B cell (primary cell): ENCODE measurements at regions not wholly inside any gene's neighbourhood (a gene's known extent, or its start where the extent isn't known, plus 50 kb on each side); places are given as distances from the start of the nearest gene placed in this dataset.

Source experiments
- ATAC-seq: fragments of 200-7000 bp; cut with Tn5 transposase; one replicate; pipeline ENCODE4 v1.10.0; 2021; ENCODE audit warnings: low read depth, mild to moderate bottlenecking, moderate number of reproducible peaks, moderate library complexity
- CTCF ChIA-PET: fragments of 350-600 bp; sonication (Branson Sonifier 250); formaldehyde crosslinking; loops from one replicate; lab custom pipeline; 2021; ENCODE audit warnings: antibody characterized with exemption, inconsistent platforms; lab: Charles Lee
- POLR2A ChIA-PET: fragments of 350-600 bp; sonication (Branson Sonifier 250); formaldehyde crosslinking; loops from one replicate; lab custom pipeline; 2021; ENCODE audit warnings: antibody characterized with exemption; lab: Charles Lee
- DNase-seq: peaks from one replicate; pipeline ENCODE4 v3.0.0; 2013
- H2AFZ ChIP-seq: 2 replicates; pipeline ENCODE4 v1.6.1; 2012; ENCODE audit warnings: mild to moderate bottlenecking, low read depth, low read length; ENCODE audit not compliant: insufficient read depth, poor library complexity, severe bottlenecking
- H3K27ac ChIP-seq, 2 donors: 1 replicate in 1 of 2; 2 replicates in 1 of 2; pipeline ENCODE4 v1.5.1; 2012 to 2013; ENCODE audit warnings: low read length in 2 of 2, mild to moderate bottlenecking in 2 of 2, moderate library complexity in 1 of 2
- H3K27me3 ChIP-seq, 4 experiments: fragments of 200-600 bp in 1 of 4; sonication (generic) in 1 of 4; replicated peaks in 1 of 4; 1 replicate in 2 of 4; 2 replicates in 2 of 4; pipeline versions ENCODE4 v1.6.1 to v1.7.0; 2013 to 2016; ENCODE audit warnings: low read length in 3 of 4, mild to moderate bottlenecking in 2 of 4, mixed read lengths in 1 of 4, moderate library complexity in 1 of 4; ENCODE audit not compliant: insufficient read depth in 4 of 4, control insufficient read depth in 3 of 4; ENCODE audit errors: control extremely low read depth in 1 of 4
- H3K36me3 ChIP-seq, 2 experiments: replicated peaks in 1 of 2; 1 replicate in 1 of 2; 2 replicates in 1 of 2; pipeline versions ENCODE4 v1.6.1 to v1.7.1; 2013; ENCODE audit warnings: low read length in 1 of 2; ENCODE audit not compliant: insufficient read depth in 2 of 2, control insufficient read depth in 1 of 2; ENCODE audit errors: control extremely low read depth in 1 of 2, extremely low read depth in 1 of 2
- H3K4me1 ChIP-seq, 2 donors: fragments of 200-600 bp in 1 of 2; sonication (generic) in 1 of 2; 1 replicate in 1 of 2; 2 replicates in 1 of 2; pipeline versions ENCODE4 v1.5.1 to v1.6.1; 2013 to 2017; ENCODE audit warnings: low read length in 2 of 2; ENCODE audit not compliant: control insufficient read depth in 2 of 2, insufficient read depth in 2 of 2
- H3K4me2 ChIP-seq: replicated peaks from 2 replicates; pipeline ENCODE3; 2012; ENCODE audit warnings: mild to moderate bottlenecking, low read depth, low read length; ENCODE audit not compliant: poor library complexity, severe bottlenecking
- H3K4me3 ChIP-seq, 5 experiments: fragments of 200-600 bp in 1 of 5; sonication (generic) in 1 of 5; 1 replicate in 3 of 5; 2 replicates in 2 of 5; pipeline versions ENCODE4 v1.5.1 to v1.7.0; 2011 to 2016; ENCODE audit warnings: low read length in 4 of 5, mild to moderate bottlenecking in 4 of 5, low read depth in 2 of 5, control low read depth in 1 of 5, moderate library complexity in 1 of 5; ENCODE audit not compliant: insufficient read depth in 1 of 5; ENCODE audit errors: control extremely low read depth in 1 of 5, extremely low read depth in 1 of 5
- H3K79me2 ChIP-seq: fragments of 200-600 bp; sonication (generic); one replicate; pipeline ENCODE4 v1.6.0; 2016; ENCODE audit warnings: low read length; ENCODE audit not compliant: control insufficient read depth, insufficient read depth
- H3K9ac ChIP-seq: fragments of 200-600 bp; sonication (generic); 2 replicates; pipeline ENCODE4 v1.6.1; 2017; ENCODE audit warnings: mild to moderate bottlenecking, low read length, moderate library complexity
- H3K9me3 ChIP-seq, 3 donors: one replicate each; pipeline versions ENCODE4 v1.6.1 to v1.7.1; 2013; ENCODE audit warnings: low read length in 2 of 3; ENCODE audit not compliant: control insufficient read depth in 2 of 3, insufficient read depth in 1 of 3; ENCODE audit errors: control extremely low read depth in 1 of 3
- H4K20me1 ChIP-seq: 2 replicates; pipeline ENCODE4 v1.6.0; 2012; ENCODE audit warnings: mild to moderate bottlenecking, low read length; ENCODE audit not compliant: insufficient read depth, control insufficient read depth, poor library complexity, severe bottlenecking
- H3K27ac Mint-ChIP-seq: one replicate; pipeline ENCODE4 v1.8.0; 2021; ENCODE audit warnings: mixed read lengths
- H3K27me3 Mint-ChIP-seq: one replicate; pipeline ENCODE4 v1.8.0; 2021; ENCODE audit warnings: mixed read lengths
- H3K4me1 Mint-ChIP-seq: one replicate; pipeline ENCODE4 v1.8.0; 2021; ENCODE audit warnings: mixed read lengths
- H3K4me3 Mint-ChIP-seq: one replicate; pipeline ENCODE4 v1.8.0; 2021; ENCODE audit warnings: mixed read lengths
- H3K9me3 Mint-ChIP-seq: one replicate; pipeline ENCODE4 v1.8.0; 2022; ENCODE audit warnings: mixed read lengths; ENCODE audit not compliant: insufficient read depth
- EZH2 ChIP-seq: IDR thresholded peaks from 2 replicates; pipeline ENCODE4 v1.6.1; 2012; ENCODE audit warnings: borderline replicate concordance, low read depth, mild to moderate bottlenecking, moderate library complexity, low read length; ENCODE audit not compliant: insufficient read depth, poor library complexity, severe bottlenecking
- WGBS: methylation state at CpG from one replicate; pipeline ENCODE4 v1.1.5; 2013; ENCODE audit warnings: missing lambda C conversion rate; ENCODE audit not compliant: insufficient coverage; 5-methylcytosine and 5-hydroxymethylcytosine counted together
- intact Hi-C: fragments of 100-400 bp; cut with micrococcal nuclease; formaldehyde crosslinking; loops from one replicate; pipeline ENCODE4 v1.10.0; 2022
- TF ChIP-seq, protein P1 (sequence below): fragments of 200-600 bp; IDR thresholded peaks from one replicate; pipeline ENCODE4 v1.8.0; 2022; ENCODE audit warnings: antibody characterized with exemption, mild to moderate bottlenecking

GRCh38 chr7:35356495-35356894 is 102.6 kb upstream of the TBX20 start:
- ATAC-seq: no peak
- CTCF ChIA-PET: no interaction called here
- Histone ChIP-seq H2AFZ (no peak overlapping the region), H3K4me2 (no peak overlapping the region), H3K36me3 (no peaks in the 10 kb centered on the region), H3K4me3 (no peak overlapping the region), H3K4me1 (no peaks in the 10 kb centered on the region), H3K9me3 (no peaks in the 10 kb centered on the region), H3K27me3 (no peaks in the 10 kb centered on the region), H4K20me1 (no peaks in the 10 kb centered on the region), H3K79me2 (no peaks in the 10 kb centered on the region), H3K27ac (no peak overlapping the region), H3K9ac (no peak overlapping the region)
- WGBS: 91% methylated on average over 4 of the region's 4 CpGs
- TF ChIP-seq EZH2: no peak
- TF ChIP-seq, protein P1, sequence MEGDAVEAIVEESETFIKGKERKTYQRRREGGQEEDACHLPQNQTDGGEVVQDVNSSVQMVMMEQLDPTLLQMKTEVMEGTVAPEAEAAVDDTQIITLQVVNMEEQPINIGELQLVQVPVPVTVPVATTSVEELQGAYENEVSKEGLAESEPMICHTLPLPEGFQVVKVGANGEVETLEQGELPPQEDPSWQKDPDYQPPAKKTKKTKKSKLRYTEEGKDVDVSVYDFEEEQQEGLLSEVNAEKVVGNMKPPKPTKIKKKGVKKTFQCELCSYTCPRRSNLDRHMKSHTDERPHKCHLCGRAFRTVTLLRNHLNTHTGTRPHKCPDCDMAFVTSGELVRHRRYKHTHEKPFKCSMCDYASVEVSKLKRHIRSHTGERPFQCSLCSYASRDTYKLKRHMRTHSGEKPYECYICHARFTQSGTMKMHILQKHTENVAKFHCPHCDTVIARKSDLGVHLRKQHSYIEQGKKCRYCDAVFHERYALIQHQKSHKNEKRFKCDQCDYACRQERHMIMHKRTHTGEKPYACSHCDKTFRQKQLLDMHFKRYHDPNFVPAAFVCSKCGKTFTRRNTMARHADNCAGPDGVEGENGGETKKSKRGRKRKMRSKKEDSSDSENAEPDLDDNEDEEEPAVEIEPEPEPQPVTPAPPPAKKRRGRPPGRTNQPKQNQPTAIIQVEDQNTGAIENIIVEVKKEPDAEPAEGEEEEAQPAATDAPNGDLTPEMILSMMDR: no peak
- Mint-ChIP-seq H3K9me3 (no peaks in the 10 kb centered on the region), H3K4me3 (no peak overlapping the region), H3K4me1 (no peaks in the 10 kb centered on the region), H3K27me3 (peaks cover 27% of the 10 kb centered on the region), H3K27ac (no peak overlapping the region)
- no peak for DNase-seq
- POLR2A ChIA-PET: no interaction called here
- intact Hi-C loops: no loop called here

DNA sequence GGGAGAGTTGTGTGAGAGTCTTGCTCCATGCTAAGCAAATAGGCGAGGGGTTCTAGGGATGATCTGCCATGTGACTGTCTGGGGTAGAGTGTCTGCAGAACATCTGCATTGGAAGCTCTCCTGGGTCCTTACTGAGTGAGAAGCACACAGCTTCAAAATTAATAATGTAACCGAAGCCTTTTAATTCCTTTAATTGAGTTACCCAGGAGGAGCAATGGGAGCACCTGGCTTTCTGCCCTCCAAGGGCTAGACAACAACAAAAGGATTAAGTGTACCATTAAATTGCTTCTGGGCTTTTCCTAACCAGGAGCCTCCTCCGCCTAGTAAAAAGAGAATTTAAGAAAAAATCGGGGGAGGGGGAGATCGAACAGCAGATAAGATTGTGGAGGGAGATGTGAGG is 102.0 kb upstream of the TBX20 start:
- intact Hi-C loops: no loop called here
- no peaks in the 10 kb centered on the region for H3K36me3 ChIP-seq
- CTCF ChIA-PET: no interaction called here

More for the DNA sequence above, 102.0 kb upstream of the TBX20 start:
- Histone ChIP-seq H3K9ac (no peak overlapping the region), H3K4me2 (no peak overlapping the region), H4K20me1 (no peaks in the 10 kb centered on the region), H3K4me1 (no peaks in the 10 kb centered on the region), H3K9me3 (no peaks in the 10 kb centered on the region), H3K79me2 (no peaks in the 10 kb centered on the region), H2AFZ (no peak overlapping the region), H3K4me3 (no peak overlapping the region), H3K27ac (no peak overlapping the region), H3K27me3 (no peaks in the 10 kb centered on the region)
- ATAC-seq: no peak
- Mint-ChIP-seq H3K27ac (no peak overlapping the region), H3K9me3 (no peaks in the 10 kb centered on the region), H3K27me3 (peaks cover 28% of the 10 kb centered on the region), H3K4me3 (no peak overlapping the region), H3K4me1 (no peaks in the 10 kb centered on the region)
- 82% methylated on average over 4 of the region's 5 CpGs for WGBS
- POLR2A ChIA-PET: no interaction called here
- TF ChIP-seq EZH2: no peak
- no peak for DNase-seq
